OCI-LY3 (cell line): ENCODE measurements at regions not wholly inside any gene's neighbourhood (a gene's known extent, or its start where the extent isn't known, plus 50 kb on each side); places are given as distances from the start of the nearest gene placed in this dataset.

Experiments used
- EZH2phosphoT487 ChIP-seq: fragments of 200-600 bp; shearing (Covaris generic); IDR thresholded peaks from 2 replicates; pipeline ENCODE4 v1.6.1; 2018; ENCODE audit warnings: antibody characterized with exemption, mixed run types, low read depth
- TF ChIP-seq, protein P1 (sequence below): fragments of 200-600, 300-600 bp; sonication (generic); IDR thresholded peaks from 2 replicates; pipeline ENCODE4 v1.5.1; 2014; ENCODE audit warnings: antibody characterized with exemption, low read length, low read depth

DNA sequence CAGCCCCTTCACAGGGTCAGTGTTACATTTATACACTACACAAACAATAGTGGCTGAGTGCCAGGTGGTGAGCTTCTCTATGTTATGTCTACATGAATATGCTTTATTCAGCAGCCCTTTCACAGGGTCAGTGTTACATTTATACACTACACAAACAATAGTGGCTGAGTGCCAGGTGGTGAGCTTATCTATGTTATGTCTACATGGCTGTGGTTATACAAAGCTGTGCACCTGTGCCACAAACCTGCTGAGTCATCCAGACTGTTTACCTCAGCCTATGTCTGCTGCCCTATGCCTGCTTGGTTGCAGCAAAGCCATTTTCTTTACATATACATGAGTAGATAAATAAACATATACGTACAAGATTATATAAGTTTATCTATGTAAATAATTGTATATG, 76.5 kb downstream of the ZNF726 start:
- TF ChIP-seq, protein P1, sequence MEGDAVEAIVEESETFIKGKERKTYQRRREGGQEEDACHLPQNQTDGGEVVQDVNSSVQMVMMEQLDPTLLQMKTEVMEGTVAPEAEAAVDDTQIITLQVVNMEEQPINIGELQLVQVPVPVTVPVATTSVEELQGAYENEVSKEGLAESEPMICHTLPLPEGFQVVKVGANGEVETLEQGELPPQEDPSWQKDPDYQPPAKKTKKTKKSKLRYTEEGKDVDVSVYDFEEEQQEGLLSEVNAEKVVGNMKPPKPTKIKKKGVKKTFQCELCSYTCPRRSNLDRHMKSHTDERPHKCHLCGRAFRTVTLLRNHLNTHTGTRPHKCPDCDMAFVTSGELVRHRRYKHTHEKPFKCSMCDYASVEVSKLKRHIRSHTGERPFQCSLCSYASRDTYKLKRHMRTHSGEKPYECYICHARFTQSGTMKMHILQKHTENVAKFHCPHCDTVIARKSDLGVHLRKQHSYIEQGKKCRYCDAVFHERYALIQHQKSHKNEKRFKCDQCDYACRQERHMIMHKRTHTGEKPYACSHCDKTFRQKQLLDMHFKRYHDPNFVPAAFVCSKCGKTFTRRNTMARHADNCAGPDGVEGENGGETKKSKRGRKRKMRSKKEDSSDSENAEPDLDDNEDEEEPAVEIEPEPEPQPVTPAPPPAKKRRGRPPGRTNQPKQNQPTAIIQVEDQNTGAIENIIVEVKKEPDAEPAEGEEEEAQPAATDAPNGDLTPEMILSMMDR: no peak
- TF ChIP-seq EZH2phosphoT487: no peak
